Kidney glomerular epithelial cell (primary cell): ENCODE measurements at regions not wholly inside any gene's neighbourhood (a gene's known extent, or its start where the extent isn't known, plus 50 kb on each side); places are given as distances from the start of the nearest gene placed in this dataset.
"Not testable (repeated sequence)": the region's sequence is repeated elsewhere in the genome, so short reads cannot be mapped to it uniquely, and the experiment has no call there.

Experiments used
- DNase-seq: peaks from one replicate; lab custom pipeline; 2025; lab: John Stamatoyannopoulos, UW

GRCh38 chr15:75792236-75792635 lies 51.0 kb upstream of the UBE2Q2 start:
- not testable (repeated sequence) for DNase-seq

DNA sequence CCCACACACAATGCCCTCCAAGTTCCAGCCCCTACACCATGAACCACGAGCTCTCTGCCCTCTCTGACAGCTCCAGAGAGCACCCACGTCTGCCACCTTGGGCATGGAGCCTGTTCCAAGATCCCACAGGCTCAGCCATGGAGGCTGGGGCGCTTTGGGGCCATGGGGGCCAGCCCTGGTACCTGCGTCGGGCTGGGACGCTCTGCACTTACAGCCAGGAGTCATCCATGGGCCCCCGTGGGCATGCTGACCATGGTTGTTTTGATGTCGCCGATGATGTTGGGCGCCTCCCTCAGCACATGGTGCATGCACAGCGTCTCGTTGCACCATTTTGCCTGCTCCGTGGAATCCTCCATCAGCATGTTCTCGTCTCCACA lies 51.9 kb upstream of the UBE2Q2 start:
- no peak for DNase-seq

- DNase-seq, result no peak
Measured at GRCh38 chr15:75790631-75791336, 52.5 kb upstream of the UBE2Q2 start.

DNA sequence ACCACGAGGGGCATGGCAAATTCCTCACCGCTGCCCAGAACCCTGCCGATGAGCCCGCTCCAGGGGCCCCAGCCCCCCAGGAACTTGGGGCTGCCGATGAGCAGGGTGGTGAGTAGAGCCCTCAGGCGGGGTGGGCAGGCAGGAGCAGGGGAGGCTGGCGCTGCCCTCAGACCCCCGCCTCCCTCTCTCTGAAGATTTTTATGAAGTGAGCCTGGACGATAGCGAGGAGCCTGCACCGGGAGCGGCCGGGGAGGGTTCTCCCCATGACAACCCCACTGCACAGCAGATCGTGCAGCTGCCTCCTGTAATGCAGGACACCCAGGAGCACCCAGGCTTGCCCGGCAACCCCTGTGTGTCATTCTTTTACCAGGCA lies 56.7 kb upstream of the UBE2Q2 start:
- DNase-seq, result no peak

DNA sequence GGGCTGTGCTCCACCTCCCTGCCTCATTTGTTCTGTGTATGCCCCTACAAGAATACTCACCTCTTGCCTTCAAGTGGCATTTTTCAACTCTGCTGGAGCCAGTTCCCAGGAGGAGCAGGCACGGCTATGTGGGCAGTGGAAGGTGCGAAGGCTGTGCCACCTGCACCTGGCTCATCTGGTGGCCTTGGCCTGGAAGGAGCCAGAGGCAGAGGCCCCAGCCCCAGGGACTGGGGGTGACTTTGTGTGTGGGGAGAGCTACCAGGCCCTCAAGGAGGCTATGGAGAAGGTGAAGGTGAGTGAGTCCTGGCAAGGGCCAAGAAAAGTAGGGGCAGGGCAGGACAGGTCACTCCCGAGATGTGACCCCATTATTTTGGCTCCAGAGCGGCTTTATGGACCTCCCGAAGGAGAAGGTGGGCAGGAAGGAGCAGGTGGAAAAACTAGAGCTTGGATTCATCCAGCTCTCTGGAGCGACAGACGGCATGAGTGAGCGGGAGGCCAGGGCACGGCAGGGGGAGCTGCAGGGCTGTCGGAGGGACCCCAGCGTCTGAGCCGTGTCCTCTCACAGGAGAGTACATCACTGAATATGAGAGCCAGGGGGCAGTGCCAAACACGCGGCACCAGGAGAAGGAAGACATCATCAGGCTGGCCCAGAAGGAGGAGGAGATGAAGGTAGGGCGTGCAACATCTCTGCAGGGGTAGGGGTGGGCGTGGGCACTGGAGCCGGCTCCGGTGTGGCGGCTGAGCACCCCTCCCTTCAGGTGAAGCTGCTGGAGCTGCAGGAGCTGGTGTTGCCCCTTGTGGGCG lies 57.3 kb upstream of the UBE2Q2 start:
- no peak for DNase-seq

GRCh38 chr15:75784511-75785480 lies 58.5 kb upstream of the UBE2Q2 start:
- not testable (repeated sequence) for DNase-seq

- not testable (repeated sequence) for DNase-seq
Measured at GRCh38 chr15:75783566-75783965, 59.7 kb upstream of the UBE2Q2 start.

DNA sequence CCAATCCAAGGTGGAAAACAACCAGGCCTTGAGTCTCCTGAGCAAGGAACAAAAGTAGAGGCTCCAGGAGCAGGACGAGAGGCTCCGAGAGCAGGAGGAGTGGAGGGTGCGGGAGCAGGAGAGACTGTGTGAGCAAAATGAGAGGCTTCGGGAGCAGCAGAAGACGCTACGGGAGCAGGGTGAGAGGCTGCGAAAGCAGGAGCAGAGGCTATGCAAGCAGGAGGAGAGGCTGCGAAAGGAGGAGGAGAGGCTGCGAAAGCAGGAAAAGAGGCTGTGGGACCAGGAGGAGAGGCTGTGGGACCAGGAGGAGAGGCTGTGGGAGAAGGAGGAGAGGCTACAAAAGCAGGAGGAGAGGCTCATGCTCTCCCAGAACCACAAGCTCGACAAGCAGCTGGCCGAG lies 60.3 kb upstream of the UBE2Q2 start:
- no peak for DNase-seq

DNA sequence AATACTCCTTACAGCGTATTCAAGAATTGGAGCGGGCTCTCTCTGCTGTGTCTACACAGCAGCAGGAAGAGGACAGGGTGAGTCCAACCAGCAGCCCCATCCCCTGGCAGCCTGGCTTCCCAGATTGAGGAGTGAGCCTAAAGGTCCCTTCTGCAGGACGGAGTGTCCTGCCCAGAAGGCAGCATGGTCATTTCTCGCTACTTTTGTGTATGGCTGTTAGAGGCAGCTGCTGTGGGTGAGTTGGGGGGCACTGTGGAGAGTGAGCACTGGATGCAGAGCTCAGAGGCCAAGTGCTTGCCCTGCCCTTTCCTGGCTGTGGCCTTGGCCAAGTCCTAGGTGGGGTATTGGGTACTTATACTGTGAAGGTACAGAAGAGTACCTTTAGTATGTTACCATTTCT lies 62.3 kb upstream of the UBE2Q2 start:
- DNase-seq, result not testable (repeated sequence)

DNA sequence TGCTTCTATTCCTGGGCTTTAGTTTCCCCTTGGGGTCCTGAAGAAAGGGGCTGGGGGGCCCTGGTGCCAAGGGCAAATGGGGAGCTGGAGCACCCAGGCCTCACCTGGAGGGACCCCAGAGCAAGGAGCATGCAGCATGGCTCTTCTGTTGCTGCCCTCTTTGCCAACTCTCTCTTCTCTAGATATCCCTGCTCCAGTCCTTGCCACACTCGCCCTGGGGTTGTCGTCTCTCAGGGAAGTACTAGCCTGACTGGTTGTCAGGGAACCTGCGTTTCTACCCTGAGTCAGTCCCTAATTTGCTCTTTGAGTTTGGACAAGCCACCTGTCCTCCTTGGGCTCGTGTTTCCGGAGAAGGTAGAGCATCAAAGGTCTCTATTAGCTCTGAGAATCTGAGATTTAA lies 63.7 kb upstream of the UBE2Q2 start:
- no peak for DNase-seq

- DNase-seq, result peak; percentile 63
Measured at GRCh38 chr15:75776871-75777610, 64.4 kb upstream of the CSPG4 start.

- DNase-seq, result peak; percentile 21
Measured at GRCh38 chr15:75776065-75776423, 63.4 kb upstream of the CSPG4 start.

DNA sequence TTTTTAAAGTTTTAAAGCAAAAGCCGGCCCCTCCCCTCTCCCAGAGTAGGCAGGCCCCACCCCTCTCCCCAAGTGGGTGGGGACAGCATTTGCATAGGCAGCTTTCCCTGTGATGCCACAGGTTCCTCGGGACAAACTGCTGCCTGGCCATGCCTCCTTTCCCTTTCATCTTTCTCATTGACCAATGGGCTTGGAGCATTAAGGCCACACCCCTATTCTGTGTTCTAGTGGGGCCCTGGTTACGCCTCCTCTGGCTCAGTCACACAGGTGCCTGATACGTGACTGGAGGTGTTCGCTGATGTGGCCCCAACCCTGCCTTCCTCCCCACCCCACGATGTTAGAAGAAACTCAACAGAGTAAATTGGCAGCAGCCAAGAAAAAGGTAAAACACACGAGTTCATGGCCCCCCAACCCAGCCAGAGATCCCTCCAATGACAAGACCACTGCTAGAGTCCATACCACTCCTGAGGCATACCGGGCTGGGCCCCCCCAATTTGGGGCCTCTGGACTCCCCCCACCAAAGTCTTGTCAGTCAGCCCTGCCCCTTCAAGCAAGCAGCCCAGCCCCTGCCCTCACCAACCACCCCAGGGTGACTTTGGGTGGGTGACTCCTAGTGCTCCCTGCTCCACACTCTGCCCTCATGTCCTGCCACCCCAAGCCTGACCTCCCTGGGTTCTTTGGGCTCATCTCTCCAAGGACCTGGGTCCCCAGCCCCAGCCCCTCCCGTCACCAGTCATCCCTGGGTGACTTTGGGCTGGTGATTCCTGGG lies 62.8 kb upstream of the CSPG4 start:
- no peak for DNase-seq

GRCh38 chr15:75773974-75774373 lies 61.3 kb upstream of the CSPG4 start:
- DNase-seq, result not testable (repeated sequence)

- DNase-seq, result not testable (repeated sequence)
Measured at GRCh38 chr15:75771054-75771453, 58.4 kb upstream of the CSPG4 start.

GRCh38 chr15:75770131-75770530 lies 57.5 kb upstream of the CSPG4 start:
- no peak for DNase-seq

- not testable (repeated sequence) for DNase-seq
Measured at GRCh38 chr15:75768526-75768925, 55.9 kb upstream of the CSPG4 start.

GRCh38 chr15:75765551-75766305 lies 53.1 kb upstream of the CSPG4 start:
- not testable (repeated sequence) for DNase-seq

- DNase-seq, result not testable (repeated sequence)
Measured at GRCh38 chr15:75764845-75765550, 52.4 kb upstream of the CSPG4 start.
